Cardiac fibroblast (primary cell): ENCODE measurements at regions not wholly inside any gene's neighbourhood (a gene's known extent, or its start where the extent isn't known, plus 50 kb on each side); places are given as distances from the start of the nearest gene placed in this dataset.
"Not testable (repeated sequence)": the region's sequence is repeated elsewhere in the genome, so short reads cannot be mapped to it uniquely, and the experiment has no call there.

Source experiments
- DNase-seq, 2 donors: peaks; one replicate each; pipeline versions ENCODE4 v3.0.0 to v3.0.0-alpha.2; 2010; ENCODE audit warnings: low read depth in 2 of 2
- H3K4me3 ChIP-seq, 2 donors: replicated peaks in 1 of 2; 1 replicate in 1 of 2; 2 replicates in 1 of 2; pipeline ENCODE4 v1.5.1; 2011; ENCODE audit warnings: low read depth in 2 of 2, low read length in 2 of 2, mild to moderate bottlenecking in 2 of 2, moderate library complexity in 1 of 2
- CTCF ChIP-seq: IDR thresholded peaks from one replicate; pipeline ENCODE4 v1.5.1; 2011; ENCODE audit warnings: low read depth, mild to moderate bottlenecking, low read length, inconsistent platforms

GRCh38 chrX:46324166-46324565, 221.1 kb downstream of the ZNF674 start:
- no peak for DNase-seq
- no peak for TF ChIP-seq CTCF
- no peak overlapping the region for H3K4me3 ChIP-seq

DNA sequence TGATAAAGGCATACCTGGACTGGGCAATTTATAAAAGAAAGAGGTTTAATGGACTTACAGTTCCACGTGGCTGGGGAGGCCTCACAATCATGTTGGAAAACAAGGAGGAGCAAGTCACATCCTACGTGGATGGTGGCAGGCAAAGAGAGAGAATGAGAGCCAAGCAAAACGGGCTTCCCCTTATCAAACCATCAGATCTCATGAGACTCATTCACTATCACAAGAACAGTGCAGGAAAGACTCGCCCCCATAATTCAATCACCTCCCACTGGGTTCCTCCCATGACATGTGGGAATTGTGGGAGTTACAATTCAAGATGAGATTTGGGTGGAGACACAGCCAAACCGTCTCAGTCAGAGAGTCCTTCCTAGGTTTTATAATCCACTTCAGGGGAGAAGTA, 222.3 kb downstream of the ZNF674 start:
- DNase-seq, H3K4me3 ChIP-seq: not testable (repeated sequence)

GRCh38 chrX:46321676-46322075, 223.5 kb downstream of the ZNF674 start:
- no peak for DNase-seq
- TF ChIP-seq CTCF, result no peak
- H3K4me3 ChIP-seq, result no peak overlapping the region

GRCh38 chrX:46319750-46320149, 225.5 kb downstream of the ZNF674 start:
- no peak overlapping the region for H3K4me3 ChIP-seq
- no peak for TF ChIP-seq CTCF
- no peak for DNase-seq

DNA sequence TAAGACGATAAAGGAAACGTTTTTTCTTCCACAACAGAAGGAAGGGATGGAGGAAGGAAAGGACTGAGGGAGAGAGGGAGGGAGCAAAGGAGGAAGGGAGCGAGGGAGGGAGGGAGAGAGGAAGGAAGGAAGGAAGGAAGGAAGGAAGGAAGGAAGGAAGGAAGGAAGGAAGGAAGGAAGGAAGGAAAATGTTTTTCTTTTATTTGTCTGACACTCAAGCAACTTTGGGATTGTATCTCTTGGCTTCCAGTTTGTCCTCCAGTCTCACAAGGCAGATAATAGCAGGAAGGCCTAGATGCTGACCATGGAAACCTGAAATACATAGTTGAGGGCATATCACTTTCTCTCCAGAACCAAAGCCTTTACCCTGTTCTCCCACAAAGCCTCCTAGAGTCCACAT, 226.7 kb downstream of the ZNF674 start:
- H3K4me3 ChIP-seq, result no peak overlapping the region
- DNase-seq, result no peak
- no peak for TF ChIP-seq CTCF

DNA sequence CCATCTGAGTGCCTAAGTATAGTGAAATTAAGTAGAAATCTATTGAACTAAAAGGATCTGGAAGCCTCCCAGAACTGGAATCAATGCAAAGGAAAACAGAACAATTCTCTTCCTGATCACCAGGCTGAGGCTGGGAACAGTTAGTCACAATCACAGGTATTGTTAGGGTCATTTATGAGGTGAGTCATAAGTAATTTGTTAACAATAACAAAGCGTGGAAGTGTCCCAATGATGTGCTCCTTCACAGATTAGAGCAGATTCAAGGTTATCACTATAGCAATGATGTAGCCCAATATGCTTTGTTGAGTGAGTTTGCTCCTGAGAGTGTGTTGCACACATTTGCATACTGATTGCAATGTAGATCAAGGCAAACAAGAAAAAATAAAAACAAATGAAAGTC, 228.1 kb downstream of the ZNF674 start:
- no peak overlapping the region for H3K4me3 ChIP-seq
- TF ChIP-seq CTCF, result no peak
- no peak for DNase-seq

DNA sequence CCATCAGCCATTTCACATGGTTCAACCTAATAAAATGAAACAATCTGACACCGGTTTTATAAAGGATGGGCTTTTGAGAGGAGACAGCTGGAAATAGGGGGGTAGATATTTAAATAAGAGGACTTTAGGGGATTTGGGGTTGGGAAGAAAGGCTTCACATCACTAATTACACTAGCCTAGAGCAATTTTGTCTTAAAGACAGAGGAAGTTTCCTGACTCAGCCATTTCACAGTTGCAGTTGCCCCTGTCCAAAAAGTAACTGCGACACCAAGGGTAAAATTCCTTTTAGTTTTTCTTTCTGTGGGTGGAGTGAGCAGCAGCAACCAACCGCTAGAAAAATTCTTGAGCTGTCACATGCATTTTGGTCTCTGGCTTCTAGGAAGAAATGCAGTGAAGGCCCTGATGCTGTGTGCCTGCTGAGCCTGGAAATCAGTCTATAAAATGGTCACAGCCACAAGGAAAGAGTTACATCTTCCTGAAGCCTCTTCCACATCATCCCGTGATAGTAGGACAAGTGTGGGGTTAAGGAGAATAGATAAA, 233.6 kb downstream of the ZNF674 start:
- no peak for DNase-seq
- H3K4me3 ChIP-seq, result no peak overlapping the region
- TF ChIP-seq CTCF, result no peak
